Loucy (cell line): ENCODE measurements at regions not wholly inside any gene's neighbourhood (a gene's known extent, or its start where the extent isn't known, plus 50 kb on each side); places are given as distances from the start of the nearest gene placed in this dataset.

Experiments used
- H2AFZ ChIP-seq: fragments of 200-600 bp; sonication (generic); 2 replicates; pipeline ENCODE4 v1.6.0; 2016; ENCODE audit warnings: antibody characterized with exemption, mild to moderate bottlenecking, low read length, moderate library complexity
- H3F3A ChIP-seq: fragments of 200-600 bp; 2 replicates; pipeline ENCODE4 v1.6.0; 2016; ENCODE audit warnings: antibody characterized with exemption, low read depth, mild to moderate bottlenecking
- H3K27me3 ChIP-seq: fragments of 200-600 bp; sonication (generic); 2 replicates; pipeline ENCODE4 v1.6.1; 2014; ENCODE audit warnings: low read length, mild to moderate bottlenecking; ENCODE audit not compliant: insufficient read depth, poor library complexity, severe bottlenecking
- H3K36me3 ChIP-seq: fragments of 200-600 bp; sonication (generic); 2 replicates; pipeline ENCODE4 v1.6.1; 2016; ENCODE audit warnings: low read length; ENCODE audit not compliant: insufficient read depth
- H3K4me1 ChIP-seq: fragments of 200-600 bp; sonication (generic); 2 replicates; pipeline ENCODE4 v1.5.1; 2014; ENCODE audit warnings: low read length, mild to moderate bottlenecking; ENCODE audit not compliant: insufficient read depth, poor library complexity, severe bottlenecking
- H3K4me2 ChIP-seq: fragments of 200-600 bp; sonication (generic); 2 replicates; pipeline ENCODE4 v1.6.0; 2014; ENCODE audit warnings: antibody characterized with exemption, low read length, low read depth, mild to moderate bottlenecking; ENCODE audit not compliant: poor library complexity, severe bottlenecking
- H3K4me3 ChIP-seq: fragments of 200-600 bp; sonication (generic); 2 replicates; pipeline ENCODE4 v1.5.1; 2014; ENCODE audit warnings: low read length, mild to moderate bottlenecking, mixed read lengths; ENCODE audit not compliant: poor library complexity, severe bottlenecking
- H3K79me2 ChIP-seq: fragments of 200-600 bp; sonication (generic); 2 replicates; pipeline ENCODE4 v1.6.1; 2014; ENCODE audit warnings: low read length; ENCODE audit not compliant: insufficient read depth
- H3K9ac ChIP-seq: fragments of 200-600 bp; sonication (generic); 2 replicates; pipeline ENCODE4 v1.6.0; 2014; ENCODE audit warnings: mild to moderate bottlenecking, low read depth, low read length, moderate library complexity; ENCODE audit not compliant: poor library complexity, severe bottlenecking
- H3K9me2 ChIP-seq: fragments of 200-600 bp; sonication (generic); replicated peaks from 2 replicates; pipeline ENCODE4 v1.6.1; 2016; ENCODE audit warnings: low read depth, low read length, mixed read lengths
- H3K9me3 ChIP-seq: fragments of 200-600 bp; sonication (generic); 2 replicates; pipeline ENCODE4 v1.6.1; 2014; ENCODE audit warnings: mild to moderate bottlenecking, antibody characterized with exemption, low read length, low read depth; ENCODE audit not compliant: insufficient read depth
- H4K20me1 ChIP-seq: fragments of 200-600 bp; sonication (generic); 2 replicates; pipeline ENCODE4 v1.6.0; 2014; ENCODE audit warnings: antibody characterized with exemption, low read length, mild to moderate bottlenecking; ENCODE audit not compliant: insufficient read depth, poor library complexity, severe bottlenecking
- EZH2phosphoT487 ChIP-seq: fragments of 200-600 bp; IDR thresholded peaks from 2 replicates; pipeline ENCODE4 v1.6.1; 2018; ENCODE audit warnings: antibody characterized with exemption, mild to moderate bottlenecking, moderate library complexity, borderline replicate concordance
- TF ChIP-seq, protein P1 (sequence below): fragments of 200-600 bp; sonication (generic); conservative IDR thresholded peaks from 2 replicates; pipeline ENCODE4 v1.5.1; 2014; ENCODE audit warnings: mild to moderate bottlenecking, antibody characterized with exemption, low read length

DNA sequence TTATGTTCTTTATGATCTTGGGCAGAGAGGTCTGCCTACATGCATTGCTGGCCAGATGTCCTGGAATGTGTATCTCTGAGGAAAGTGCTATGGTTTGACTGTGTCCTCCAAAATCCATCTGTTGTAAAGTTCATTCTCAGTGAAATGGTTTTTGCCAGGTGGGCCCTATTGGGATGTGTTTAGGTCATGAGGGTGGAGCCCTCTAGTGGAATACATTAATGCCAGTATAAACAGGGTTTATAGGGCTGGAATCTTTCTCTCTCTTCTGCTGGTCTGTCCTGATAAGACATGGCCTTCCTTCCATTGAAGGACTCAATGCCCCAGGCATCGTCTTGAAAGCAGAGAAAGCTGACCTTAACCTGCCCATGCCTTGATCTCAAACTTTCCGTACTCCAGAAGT is 258.5 kb downstream of the RPIA start:
- Histone ChIP-seq H3K4me3 (no peak overlapping the region), H2AFZ (no peak overlapping the region), H3K9ac (no peak overlapping the region), H4K20me1 (no peaks in the 10 kb centered on the region), H3K27me3 (no peaks in the 10 kb centered on the region), H3F3A (no peaks in the 10 kb centered on the region), H3K79me2 (no peaks in the 10 kb centered on the region), H3K9me2 (no peaks in the 10 kb centered on the region), H3K4me1 (no peaks in the 10 kb centered on the region), H3K9me3 (no peaks in the 10 kb centered on the region), H3K36me3 (no peaks in the 10 kb centered on the region), H3K4me2 (no peak overlapping the region)
- TF ChIP-seq EZH2phosphoT487, result no peak
- TF ChIP-seq, protein P1, sequence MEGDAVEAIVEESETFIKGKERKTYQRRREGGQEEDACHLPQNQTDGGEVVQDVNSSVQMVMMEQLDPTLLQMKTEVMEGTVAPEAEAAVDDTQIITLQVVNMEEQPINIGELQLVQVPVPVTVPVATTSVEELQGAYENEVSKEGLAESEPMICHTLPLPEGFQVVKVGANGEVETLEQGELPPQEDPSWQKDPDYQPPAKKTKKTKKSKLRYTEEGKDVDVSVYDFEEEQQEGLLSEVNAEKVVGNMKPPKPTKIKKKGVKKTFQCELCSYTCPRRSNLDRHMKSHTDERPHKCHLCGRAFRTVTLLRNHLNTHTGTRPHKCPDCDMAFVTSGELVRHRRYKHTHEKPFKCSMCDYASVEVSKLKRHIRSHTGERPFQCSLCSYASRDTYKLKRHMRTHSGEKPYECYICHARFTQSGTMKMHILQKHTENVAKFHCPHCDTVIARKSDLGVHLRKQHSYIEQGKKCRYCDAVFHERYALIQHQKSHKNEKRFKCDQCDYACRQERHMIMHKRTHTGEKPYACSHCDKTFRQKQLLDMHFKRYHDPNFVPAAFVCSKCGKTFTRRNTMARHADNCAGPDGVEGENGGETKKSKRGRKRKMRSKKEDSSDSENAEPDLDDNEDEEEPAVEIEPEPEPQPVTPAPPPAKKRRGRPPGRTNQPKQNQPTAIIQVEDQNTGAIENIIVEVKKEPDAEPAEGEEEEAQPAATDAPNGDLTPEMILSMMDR, result peak; percentile 76

DNA sequence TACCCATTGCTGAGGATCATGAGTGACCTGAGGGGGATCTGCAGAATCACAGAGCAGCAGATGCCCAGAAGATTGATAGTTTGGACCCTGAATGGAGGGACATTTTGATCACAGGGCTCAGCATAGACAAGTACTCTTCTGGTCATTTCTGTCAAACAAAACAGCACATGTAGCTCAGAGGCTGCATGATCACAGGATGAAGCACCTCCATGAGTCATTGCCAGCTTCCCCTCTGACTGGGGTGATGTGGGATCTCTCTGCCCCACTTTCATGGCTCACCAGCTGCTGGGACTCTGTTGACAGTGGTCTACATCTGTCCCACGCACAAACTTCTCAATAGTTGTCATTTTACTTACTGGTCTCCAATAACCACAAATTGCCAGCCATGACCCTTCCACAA is 264.1 kb downstream of the RPIA start:
- no peaks in the 10 kb centered on the region for H3K36me3 ChIP-seq
- H3K27me3 ChIP-seq, result no peaks in the 10 kb centered on the region
- H2AFZ ChIP-seq, result no peak overlapping the region
- H3K9me3 ChIP-seq, result no peaks in the 10 kb centered on the region
- H3K4me3 ChIP-seq, result no peak overlapping the region
- no peaks in the 10 kb centered on the region for H4K20me1 ChIP-seq
- no peak for TF ChIP-seq EZH2phosphoT487
- TF ChIP-seq, protein P1, result no peak
- H3K9me2 ChIP-seq, result no peaks in the 10 kb centered on the region
- H3F3A ChIP-seq, result no peaks in the 10 kb centered on the region
- H3K4me2 ChIP-seq, result no peak overlapping the region
- no peaks in the 10 kb centered on the region for H3K4me1 ChIP-seq
- H3K9ac ChIP-seq, result no peak overlapping the region
- H3K79me2 ChIP-seq, result no peaks in the 10 kb centered on the region

DNA sequence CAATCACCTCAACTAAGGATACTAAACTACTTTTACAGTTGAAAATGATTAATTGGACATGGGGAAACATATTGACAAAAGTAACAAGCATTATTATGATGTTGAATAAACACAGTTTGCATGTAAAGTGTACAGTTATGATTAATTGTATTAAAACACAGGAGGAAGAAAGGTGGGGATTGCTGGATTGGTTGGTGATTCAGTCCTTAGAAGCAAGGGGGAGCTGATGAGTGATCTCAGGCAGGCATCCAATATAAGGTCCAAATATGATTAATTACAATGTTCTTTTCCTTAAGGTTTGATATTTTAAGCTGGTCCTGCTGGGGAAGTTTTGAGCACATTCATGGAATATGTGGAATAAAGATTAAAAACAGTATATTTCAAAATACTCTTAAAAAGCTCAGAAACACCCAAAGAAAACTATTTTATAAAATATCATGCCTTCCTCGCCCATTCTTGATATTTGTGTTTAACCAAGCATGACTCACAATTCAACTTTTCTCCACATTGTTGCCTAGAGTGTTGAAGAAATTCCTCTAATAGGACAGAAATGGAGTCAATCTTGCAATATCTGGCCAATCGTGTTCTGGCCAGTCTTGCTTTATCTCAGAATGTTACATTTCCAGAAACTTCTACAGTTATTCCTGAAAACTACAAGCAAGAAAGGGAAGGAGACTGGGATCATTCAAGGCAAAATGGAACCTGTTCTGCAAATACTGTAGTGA is 268.2 kb downstream of the RPIA start:
- TF ChIP-seq, protein P1, result peak; percentile 74
- TF ChIP-seq EZH2phosphoT487, result no peak

More for the DNA sequence above, 268.2 kb downstream of the RPIA start:
- no peak overlapping the region for H2AFZ ChIP-seq
- no peak overlapping the region for H3K4me2 ChIP-seq
- no peaks in the 10 kb centered on the region for H3K9me2 ChIP-seq
- H3K4me1 ChIP-seq, result no peaks in the 10 kb centered on the region
- no peaks in the 10 kb centered on the region for H3K27me3 ChIP-seq
- H3K9me3 ChIP-seq, result no peaks in the 10 kb centered on the region
- H4K20me1 ChIP-seq, result no peaks in the 10 kb centered on the region
- no peaks in the 10 kb centered on the region for H3K36me3 ChIP-seq
- H3F3A ChIP-seq, result no peaks in the 10 kb centered on the region
- H3K9ac ChIP-seq, result no peak overlapping the region
- no peaks in the 10 kb centered on the region for H3K79me2 ChIP-seq
- no peak overlapping the region for H3K4me3 ChIP-seq
